HG02759 (cell line): ENCODE measurements at regions not wholly inside any gene's neighbourhood (a gene's known extent, or its start where the extent isn't known, plus 50 kb on each side); places are given as distances from the start of the nearest gene placed in this dataset.

ENCODE experiments used
- ATAC-seq: cut with Tn5 transposase; IDR thresholded peaks from one replicate; pipeline ENCODE4 v1.9.1; 2021; ENCODE audit warnings: mild to moderate bottlenecking, moderate library complexity; ENCODE audit not compliant: unreplicated experiment

- ATAC-seq, result no peak
Observed at GRCh38 chr2:129892773-129893172, 86.7 kb upstream of the RAB6C start.

DNA sequence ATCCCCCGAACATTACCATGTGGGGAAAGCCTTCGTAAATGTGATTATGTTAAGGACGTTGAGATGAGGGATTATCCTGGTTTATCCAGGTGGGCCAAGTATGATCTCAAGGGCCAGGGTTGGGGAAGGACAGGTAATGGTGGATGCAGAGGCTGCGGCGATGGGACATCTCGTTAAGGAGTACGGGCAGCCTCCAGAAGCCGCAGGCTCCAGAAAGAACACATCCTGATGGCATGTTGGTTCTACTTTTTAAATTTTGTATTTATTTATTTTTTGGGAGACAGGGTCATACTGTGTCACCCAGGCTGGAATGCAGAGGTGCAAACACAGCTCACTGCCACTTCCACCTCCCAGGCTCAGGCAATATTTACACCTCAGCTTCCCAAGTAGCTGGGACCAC, 86.2 kb upstream of the RAB6C start:
- no peak for ATAC-seq

GRCh38 chr2:129894616-129895015, 84.8 kb upstream of the RAB6C start:
- ATAC-seq, result no peak

GRCh38 chr2:129895061-129895460, 84.4 kb upstream of the RAB6C start:
- ATAC-seq, result no peak

DNA sequence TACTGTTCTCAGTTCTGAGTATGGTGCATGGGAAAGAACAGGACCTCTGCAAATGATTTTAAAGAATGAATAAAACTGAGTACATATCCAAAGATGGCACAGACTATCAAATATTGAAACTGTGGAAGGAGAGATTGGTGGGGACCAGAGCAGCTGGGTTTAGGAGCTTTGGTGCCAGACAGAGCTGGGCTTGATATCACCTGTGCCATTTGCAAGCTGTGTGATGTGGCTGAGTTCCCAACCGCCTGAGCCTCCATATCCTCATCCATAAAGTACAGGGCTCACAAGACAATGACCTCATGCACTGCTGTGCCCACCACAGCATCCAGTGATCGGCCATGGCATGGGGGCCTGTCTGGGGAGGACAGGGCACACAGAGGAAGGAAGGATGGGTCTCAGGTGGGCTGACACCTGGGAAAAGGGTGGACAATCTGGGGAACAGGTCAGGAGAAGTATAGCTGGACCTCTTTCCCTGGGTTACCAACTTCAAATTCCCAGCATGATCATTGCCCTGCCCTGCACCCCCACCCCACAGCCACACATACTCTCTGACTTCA, 83.9 kb upstream of the RAB6C start:
- no peak for ATAC-seq

- no peak for ATAC-seq
Observed at GRCh38 chr2:129896226-129897100, 83.0 kb upstream of the RAB6C start.

DNA sequence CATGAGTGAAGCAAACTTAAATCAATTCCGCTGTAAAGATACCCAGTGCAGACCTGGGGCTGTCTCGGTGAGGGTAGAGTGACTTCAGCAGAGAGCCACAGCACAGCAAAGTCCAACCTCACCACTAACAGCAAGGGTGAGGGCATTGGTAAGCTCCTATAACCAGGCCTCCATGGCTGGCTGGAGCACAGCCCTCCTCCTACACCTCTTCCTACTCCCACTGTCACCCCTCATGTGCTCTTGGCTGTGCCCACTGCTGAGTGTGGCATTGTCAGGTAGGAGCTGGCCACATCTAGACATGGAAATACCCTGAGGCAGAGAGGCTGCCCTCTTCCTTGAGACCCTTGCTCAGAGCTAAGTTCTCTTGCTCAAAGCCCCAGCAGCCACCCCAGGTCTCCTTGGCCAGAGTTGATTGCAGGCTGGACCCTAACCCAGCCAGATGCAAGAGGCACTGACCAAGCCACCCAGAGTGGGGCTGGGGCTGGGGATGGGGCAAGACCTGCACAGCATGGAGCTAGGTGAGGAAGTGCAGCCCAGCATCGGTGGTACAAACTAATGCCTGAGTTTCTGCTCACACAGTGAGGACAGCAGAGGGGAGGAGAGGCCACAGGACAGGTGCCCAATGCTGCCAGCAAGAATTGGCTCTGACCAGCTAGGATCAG, 77.6 kb upstream of the RAB6C start:
- no peak for ATAC-seq

- ATAC-seq, result no peak
Observed at GRCh38 chr2:129902731-129903585, 76.5 kb upstream of the RAB6C start.

- ATAC-seq, result no peak
Observed at GRCh38 chr2:129903586-129904425, 75.7 kb upstream of the RAB6C start.

GRCh38 chr2:129904532-129905446, 74.7 kb upstream of the RAB6C start:
- no peak for ATAC-seq

DNA sequence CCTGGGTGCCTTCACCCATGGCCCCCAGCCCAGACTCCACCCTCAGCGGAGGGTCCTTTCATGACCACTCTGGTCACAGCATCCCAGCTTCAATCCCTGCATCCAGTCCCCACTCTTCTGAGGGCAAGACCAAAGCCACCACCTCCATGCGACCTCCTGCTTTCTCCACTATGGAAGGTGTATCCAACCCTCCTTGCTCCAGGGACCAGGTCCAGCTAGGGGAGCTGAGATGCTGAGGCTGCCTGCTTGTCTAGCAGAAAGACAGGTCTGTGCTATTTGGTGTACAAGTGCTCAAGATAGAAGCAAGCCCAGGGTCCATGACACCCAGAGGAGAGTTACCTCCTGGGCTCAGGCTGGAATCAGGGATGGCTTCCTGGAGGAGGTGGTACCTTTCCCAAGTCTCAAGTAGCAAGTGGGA, 73.8 kb upstream of the RAB6C start:
- ATAC-seq, result no peak

- no peak for ATAC-seq
Observed at GRCh38 chr2:129906139-129906860, 73.2 kb upstream of the RAB6C start.

DNA sequence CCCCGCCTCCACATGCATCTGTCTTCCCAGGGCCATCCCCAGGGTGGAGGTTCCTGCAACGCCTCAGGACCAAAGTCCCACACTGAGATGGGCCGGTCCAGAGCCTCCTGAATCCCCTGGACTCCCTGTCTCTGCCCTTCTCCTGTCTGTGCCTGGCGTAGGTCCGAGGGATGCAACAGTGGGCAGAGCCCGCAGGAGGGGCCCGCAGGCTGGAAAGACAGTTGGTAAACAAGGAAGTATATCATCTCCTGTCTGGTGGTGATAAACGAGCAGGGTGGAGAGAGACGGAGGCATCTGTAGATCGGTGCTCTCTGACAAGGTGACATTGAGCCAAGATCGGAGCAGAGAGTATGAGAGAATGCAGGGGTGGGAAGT, 72.6 kb upstream of the RAB6C start:
- ATAC-seq, result no peak

GRCh38 chr2:129907256-129907998, 72.0 kb upstream of the RAB6C start:
- ATAC-seq, result no peak

- ATAC-seq, result no peak
Observed at GRCh38 chr2:129908721-129909373, 70.6 kb upstream of the RAB6C start.

DNA sequence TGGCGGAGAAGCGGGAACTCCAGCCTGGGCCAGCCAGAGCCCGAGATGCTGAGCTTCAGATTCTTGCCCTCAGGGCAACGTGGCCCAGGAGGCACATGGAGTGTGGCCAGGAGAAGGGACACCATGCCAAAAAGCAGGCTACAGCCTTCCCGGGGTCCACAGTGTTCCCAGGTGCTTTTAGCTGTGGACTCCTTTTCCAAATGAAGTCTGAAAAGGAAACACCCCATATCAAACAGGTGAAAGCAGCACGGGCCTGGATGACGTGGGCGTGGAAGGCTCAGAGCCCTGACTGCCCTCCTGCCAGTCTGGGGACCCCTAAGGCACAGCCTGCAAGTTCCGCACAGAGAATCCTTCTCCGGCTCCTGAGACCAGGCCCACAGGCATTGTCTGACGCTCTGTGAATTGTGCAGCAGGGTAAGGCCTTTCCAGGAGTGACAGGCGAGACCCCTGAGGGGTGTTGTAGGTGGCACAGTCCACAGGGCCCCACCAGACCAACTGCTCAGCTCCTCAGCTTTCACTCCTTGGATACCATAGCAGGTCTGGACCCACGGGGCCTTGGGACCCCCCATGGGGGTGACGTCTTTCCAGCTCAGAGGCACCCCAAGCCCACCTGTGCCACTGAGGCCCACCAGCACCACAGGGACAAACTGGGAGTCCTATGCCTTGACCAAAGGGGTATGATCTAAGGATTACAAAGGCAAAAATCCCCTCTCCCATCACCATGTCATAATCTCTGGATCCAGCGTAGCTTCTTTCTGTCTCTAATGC, 69.6 kb upstream of the RAB6C start:
- ATAC-seq, result no peak
